Naive B cell (primary cell): ENCODE measurements at regions not wholly inside any gene's neighbourhood (a gene's known extent, or its start where the extent isn't known, plus 50 kb on each side); places are given as distances from the start of the nearest gene placed in this dataset.
"Not testable (repeated sequence)": the region's sequence is repeated elsewhere in the genome, so short reads cannot be mapped to it uniquely, and the experiment has no call there.

ENCODE experiments used
- ATAC-seq, 2 donors: fragments of 150-1000 bp; cut with Tn5 transposase; 2 replicates each; pipeline ENCODE4 v1.10.0; 2021; ENCODE audit warnings: low read depth in 2 of 2, mild to moderate bottlenecking in 2 of 2, moderate library complexity in 2 of 2
- DNase-seq: peaks from one replicate; pipeline ENCODE4 v3.0.0; 2022
- H3K27ac Mint-ChIP-seq, 6 donors: one replicate each; pipeline ENCODE4 v1.8.0; 2020 to 2022; ENCODE audit warnings: mild to moderate bottlenecking in 6 of 6, mixed read lengths in 6 of 6, moderate library complexity in 5 of 6, inconsistent platforms in 2 of 6
- H3K27me3 Mint-ChIP-seq, 3 donors: one replicate each; pipeline ENCODE4 v1.8.0; 2021 to 2022; ENCODE audit warnings: mixed read lengths in 3 of 3, mild to moderate bottlenecking in 1 of 3
- H3K36me3 Mint-ChIP-seq, 2 donors: one replicate each; pipeline ENCODE4 v1.8.0; 2020 to 2022; ENCODE audit warnings: mixed read lengths in 2 of 2, inconsistent platforms in 1 of 2, mild to moderate bottlenecking in 1 of 2
- H3K4me1 Mint-ChIP-seq, 3 donors: one replicate each; pipeline ENCODE4 v1.8.0; 2020 to 2022; ENCODE audit warnings: mixed read lengths in 3 of 3, inconsistent platforms in 1 of 3, mild to moderate bottlenecking in 1 of 3, moderate library complexity in 1 of 3
- H3K4me3 Mint-ChIP-seq, 8 donors: one replicate each; pipeline ENCODE4 v1.8.0; 2020 to 2022; ENCODE audit warnings: mild to moderate bottlenecking in 8 of 8, mixed read lengths in 8 of 8, moderate library complexity in 8 of 8, inconsistent platforms in 2 of 8
- H3K9me3 Mint-ChIP-seq, 7 donors: one replicate each; pipeline ENCODE4 v1.8.0; 2020 to 2022; ENCODE audit warnings: mixed read lengths in 7 of 7, mild to moderate bottlenecking in 5 of 7, inconsistent platforms in 2 of 7, moderate library complexity in 1 of 7

- not testable (repeated sequence) for DNase-seq, H3K36me3 Mint-ChIP-seq, H3K27me3 Mint-ChIP-seq, H3K4me1 Mint-ChIP-seq, H3K27ac Mint-ChIP-seq, ATAC-seq, H3K4me3 Mint-ChIP-seq
- peaks cover 4 to 46% (median 15%) of the 10 kb centered on the region in 7 donors for H3K9me3 Mint-ChIP-seq
Measured at GRCh38 chr6:121798126-121798525, 362.7 kb downstream of the GJA1 start.

DNA sequence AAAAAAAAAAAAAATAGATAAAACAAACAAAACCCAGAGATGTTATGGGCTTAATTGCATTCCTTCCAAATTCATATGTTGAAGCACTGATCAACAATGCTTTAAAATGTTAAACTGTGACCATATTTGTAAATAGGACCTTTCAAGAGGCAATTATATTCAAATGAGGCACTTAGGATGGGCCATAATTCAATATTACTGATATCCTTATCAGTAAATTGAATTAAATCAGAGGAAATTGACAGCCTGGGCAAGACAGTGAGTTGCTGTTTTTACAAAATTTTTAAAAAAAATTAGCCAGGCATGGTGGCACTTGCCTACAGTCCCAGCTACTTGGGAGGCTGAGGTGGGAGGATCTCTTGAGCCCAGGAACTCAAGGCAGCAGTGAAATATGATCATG is 364.1 kb downstream of the GJA1 start:
- Mint-ChIP-seq H3K9me3 (peaks cover 4 to 41% (median 17%) of the 10 kb centered on the region in 7 donors), H3K4me1 (no peaks in the 10 kb centered on the region), H3K27me3 (no peaks in the 10 kb centered on the region), H3K4me3 (no peak overlapping the region), H3K36me3 (no peaks in the 10 kb centered on the region), H3K27ac (no peak overlapping the region)
- no peak for ATAC-seq
- no peak for DNase-seq

DNA sequence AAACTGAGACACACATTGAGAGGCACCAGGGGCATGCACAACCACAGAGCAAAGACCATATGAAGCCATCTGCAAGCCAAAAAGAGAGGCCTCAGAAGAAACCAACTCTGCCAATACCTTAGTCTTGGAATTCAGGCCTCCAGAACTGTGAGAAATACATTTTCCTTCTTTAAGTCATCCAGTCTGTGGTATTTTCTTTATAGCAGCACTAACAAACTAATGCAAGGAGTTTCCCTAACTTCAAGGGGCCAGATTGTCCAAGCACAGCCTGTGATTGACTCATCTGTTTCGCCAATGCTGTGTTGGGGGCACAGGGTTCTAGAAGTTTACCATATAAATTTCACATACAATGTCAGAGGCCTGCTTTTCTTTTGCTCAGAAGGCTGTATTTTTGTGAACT is 364.6 kb downstream of the GJA1 start:
- no peak for ATAC-seq
- Mint-ChIP-seq H3K36me3 (no peaks in the 10 kb centered on the region), H3K4me1 (no peaks in the 10 kb centered on the region)

DNA sequence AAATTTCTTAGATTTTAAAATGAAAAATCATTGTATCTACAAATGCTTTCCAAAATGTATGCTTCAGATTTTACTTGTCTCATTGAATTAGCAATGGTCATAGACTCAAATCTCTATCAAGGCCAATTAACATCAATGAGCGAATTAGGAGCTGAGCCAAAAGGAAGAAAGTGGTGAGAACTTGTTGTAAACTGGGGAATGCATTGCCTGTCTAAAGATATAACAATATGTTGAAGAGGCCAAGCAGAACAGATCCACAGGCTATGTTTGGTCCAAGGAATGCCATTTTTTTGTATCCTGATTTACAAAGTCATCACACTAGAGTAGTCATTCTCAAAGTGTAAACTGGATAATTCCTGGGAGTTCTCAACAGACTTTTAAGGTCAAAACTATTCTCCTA is 370.7 kb downstream of the GJA1 start:
- H3K27ac Mint-ChIP-seq: no peak overlapping the region
- H3K9me3 Mint-ChIP-seq: peaks cover 0 to 14% (median 5%) of the 10 kb centered on the region in 7 donors
- no peaks in the 10 kb centered on the region for H3K27me3 Mint-ChIP-seq
- H3K4me3 Mint-ChIP-seq: no peak overlapping the region
- ATAC-seq (no peak), DNase-seq (no peak)
- H3K4me1 Mint-ChIP-seq: no peaks in the 10 kb centered on the region
- H3K36me3 Mint-ChIP-seq: no peaks in the 10 kb centered on the region

More for the DNA sequence above, 364.6 kb downstream of the GJA1 start:
- H3K27ac Mint-ChIP-seq: no peak overlapping the region
- no peak overlapping the region for H3K4me3 Mint-ChIP-seq
- no peak for DNase-seq
- no peaks in the 10 kb centered on the region for H3K27me3 Mint-ChIP-seq
- peaks cover 4 to 41% (median 17%) of the 10 kb centered on the region in 7 donors for H3K9me3 Mint-ChIP-seq

DNA sequence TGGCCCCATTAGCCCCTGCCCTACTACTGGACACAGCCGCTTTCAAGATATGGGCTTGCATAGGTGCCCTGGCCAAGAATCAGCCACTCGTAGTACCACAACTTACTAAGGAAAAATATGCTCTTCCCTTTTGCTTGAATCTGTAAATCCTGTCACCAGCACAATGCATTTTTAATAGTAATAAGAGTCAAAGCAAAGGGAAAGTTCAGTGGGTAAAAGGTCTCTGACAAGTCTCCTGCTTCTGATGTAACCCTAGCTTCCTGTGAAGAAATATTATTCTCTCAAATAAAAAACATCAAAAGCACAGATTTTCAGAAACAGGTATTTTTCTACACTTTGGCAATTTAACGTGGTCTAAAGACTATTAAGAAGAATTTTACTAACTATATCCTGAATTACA is 373.8 kb downstream of the GJA1 start:
- Mint-ChIP-seq H3K9me3 (no peaks in the 10 kb centered on the region), H3K27me3 (no peaks in the 10 kb centered on the region), H3K36me3 (no peaks in the 10 kb centered on the region), H3K4me3 (no peak overlapping the region), H3K4me1 (no peaks in the 10 kb centered on the region), H3K27ac (no peak overlapping the region)
- no peak for DNase-seq
- ATAC-seq: no peak

DNA sequence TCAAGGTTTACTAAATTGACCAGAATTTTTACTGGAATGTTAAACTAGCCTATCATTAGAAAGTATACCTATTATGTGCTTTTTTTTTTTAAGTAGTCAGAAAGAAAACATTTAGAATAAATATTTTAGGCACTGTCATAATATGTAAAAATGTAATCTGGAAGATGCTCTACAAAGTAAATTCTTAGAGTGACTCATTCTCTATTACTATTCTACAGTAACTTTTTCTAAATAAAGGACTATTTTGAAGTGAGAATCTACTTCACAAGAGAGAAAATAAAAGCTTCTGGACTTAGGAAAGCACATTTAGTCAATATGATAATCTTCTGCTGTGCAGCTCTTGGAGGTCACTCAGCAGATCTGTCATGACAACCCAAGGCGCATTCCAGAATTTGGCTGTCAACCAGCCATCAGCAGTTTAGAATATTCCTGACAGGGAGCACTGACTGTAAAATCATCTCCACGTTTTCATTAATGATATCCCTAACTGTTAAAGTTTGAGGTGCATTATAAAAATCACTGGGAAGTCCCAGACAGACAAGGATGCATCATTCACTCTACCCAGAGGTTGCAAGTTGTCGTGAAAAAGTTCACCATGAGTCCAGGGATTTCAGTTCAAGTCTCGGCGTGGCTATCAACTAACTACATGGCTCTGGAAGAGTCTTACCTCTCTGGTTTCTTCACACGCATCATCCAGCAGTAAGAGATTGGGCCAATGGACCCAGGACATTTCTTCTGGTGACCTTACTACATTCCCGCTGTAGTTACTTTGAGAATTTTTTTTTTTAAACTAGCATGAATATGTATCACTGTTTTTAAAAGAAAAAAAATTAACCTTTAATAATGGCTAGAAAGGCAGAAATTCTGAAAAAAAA is 374.9 kb downstream of the GJA1 start:
- H3K4me3 Mint-ChIP-seq: no peak overlapping the region
- no peaks in the 10 kb centered on the region for H3K4me1 Mint-ChIP-seq
- no peak overlapping the region for H3K27ac Mint-ChIP-seq
- H3K36me3 Mint-ChIP-seq: no peaks in the 10 kb centered on the region
- no peak for ATAC-seq
- H3K27me3 Mint-ChIP-seq: no peaks in the 10 kb centered on the region
- DNase-seq: no peak
- H3K9me3 Mint-ChIP-seq: no peaks in the 10 kb centered on the region

- Mint-ChIP-seq H3K9me3 (no peaks in the 10 kb centered on the region), H3K36me3 (no peaks in the 10 kb centered on the region), H3K4me3 (no peak overlapping the region), H3K4me1 (no peaks in the 10 kb centered on the region), H3K27me3 (no peaks in the 10 kb centered on the region), H3K27ac (no peak overlapping the region)
- DNase-seq: no peak
- no peak for ATAC-seq
Measured at GRCh38 chr6:121811106-121811505, 375.7 kb downstream of the GJA1 start.

DNA sequence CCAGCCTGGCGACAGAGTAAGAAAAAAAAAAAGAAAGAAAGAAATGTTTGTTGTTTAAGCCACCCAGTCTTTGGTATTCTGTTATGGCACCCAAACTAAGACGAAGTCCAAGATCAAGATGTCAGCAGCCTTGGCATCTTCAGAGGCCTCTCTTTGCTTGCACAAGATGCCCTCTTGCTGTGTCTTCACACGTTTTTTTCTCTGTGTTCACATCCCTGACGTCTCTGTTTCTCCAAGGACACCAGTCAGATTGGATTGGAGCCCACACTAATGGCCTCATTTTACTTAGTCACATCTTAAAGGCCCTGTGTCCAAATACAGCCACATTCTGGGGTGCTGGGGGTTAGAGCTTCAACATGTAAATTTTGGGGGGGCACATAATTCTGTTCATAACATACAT is 380.9 kb downstream of the GJA1 start:
- no peaks in the 10 kb centered on the region for H3K36me3 Mint-ChIP-seq
- ATAC-seq: no peak
- DNase-seq: no peak
- H3K27me3 Mint-ChIP-seq: no peaks in the 10 kb centered on the region
- H3K4me3 Mint-ChIP-seq: no peak overlapping the region
- H3K27ac Mint-ChIP-seq: no peak overlapping the region
- peaks cover 0 to 11% (median 5%) of the 10 kb centered on the region in 7 donors for H3K9me3 Mint-ChIP-seq
- H3K4me1 Mint-ChIP-seq: no peaks in the 10 kb centered on the region

DNA sequence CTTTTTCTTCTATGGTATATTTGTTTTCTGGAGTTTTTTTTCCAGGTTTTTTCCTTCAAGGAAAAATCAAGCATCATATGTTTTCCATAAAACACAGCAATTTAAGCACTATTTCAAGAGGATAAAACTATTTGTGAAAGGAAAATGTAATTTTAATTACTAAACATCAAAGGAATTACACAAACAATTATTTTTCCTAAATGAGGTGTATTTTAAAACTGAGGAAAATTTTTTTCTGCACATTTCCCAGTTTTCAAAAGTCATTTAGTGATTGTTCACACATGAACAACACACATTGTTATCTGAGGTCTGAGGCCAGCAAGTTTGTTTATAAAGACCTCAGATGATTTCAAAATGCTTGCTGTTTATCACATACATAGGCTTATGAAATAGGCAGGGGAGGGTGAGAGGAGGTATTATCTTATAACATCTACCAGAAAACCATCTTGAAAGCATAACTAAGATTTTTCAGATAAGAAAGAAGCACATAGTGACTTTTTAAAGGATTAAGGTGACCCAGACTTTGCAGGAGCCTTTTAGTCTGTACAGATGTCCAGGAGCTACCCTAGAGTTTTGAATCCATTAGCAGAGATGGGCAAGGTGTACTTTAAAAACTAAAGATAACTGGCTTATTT is 381.6 kb downstream of the GJA1 start:
- no peak for DNase-seq
- Mint-ChIP-seq H3K27ac (no peak overlapping the region), H3K36me3 (no peaks in the 10 kb centered on the region), H3K4me3 (no peak overlapping the region), H3K27me3 (no peaks in the 10 kb centered on the region), H3K9me3 (peaks cover 0 to 11% (median 8%) of the 10 kb centered on the region in 7 donors), H3K4me1 (no peaks in the 10 kb centered on the region)
- ATAC-seq: no peak

DNA sequence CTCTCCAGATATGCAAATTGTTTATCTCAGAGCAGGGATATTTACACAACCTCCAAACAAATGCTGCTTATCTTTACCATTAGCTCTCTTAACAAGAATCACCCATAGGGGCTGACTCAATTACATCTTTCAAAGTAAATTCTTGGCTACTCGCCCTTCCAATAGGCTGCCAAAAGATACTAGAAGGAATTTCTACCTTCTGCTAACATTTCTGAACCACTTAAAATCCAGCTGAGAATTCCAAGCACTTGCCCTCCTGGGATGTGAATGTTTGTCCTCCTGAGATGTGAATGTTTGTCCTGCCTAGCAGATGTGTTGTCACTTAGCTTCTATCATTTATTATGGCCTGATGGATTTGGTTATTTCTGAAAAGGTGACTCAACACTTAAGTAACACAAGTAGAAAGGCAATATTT is 388.0 kb downstream of the GJA1 start:
- DNase-seq (no peak), ATAC-seq (no peak)
- Mint-ChIP-seq H3K27me3 (no peaks in the 10 kb centered on the region), H3K4me1 (no peaks in the 10 kb centered on the region), H3K9me3 (peaks cover 0 to 13% (median 8%) of the 10 kb centered on the region in 7 donors), H3K4me3 (no peak overlapping the region), H3K27ac (no peak overlapping the region), H3K36me3 (no peaks in the 10 kb centered on the region)

DNA sequence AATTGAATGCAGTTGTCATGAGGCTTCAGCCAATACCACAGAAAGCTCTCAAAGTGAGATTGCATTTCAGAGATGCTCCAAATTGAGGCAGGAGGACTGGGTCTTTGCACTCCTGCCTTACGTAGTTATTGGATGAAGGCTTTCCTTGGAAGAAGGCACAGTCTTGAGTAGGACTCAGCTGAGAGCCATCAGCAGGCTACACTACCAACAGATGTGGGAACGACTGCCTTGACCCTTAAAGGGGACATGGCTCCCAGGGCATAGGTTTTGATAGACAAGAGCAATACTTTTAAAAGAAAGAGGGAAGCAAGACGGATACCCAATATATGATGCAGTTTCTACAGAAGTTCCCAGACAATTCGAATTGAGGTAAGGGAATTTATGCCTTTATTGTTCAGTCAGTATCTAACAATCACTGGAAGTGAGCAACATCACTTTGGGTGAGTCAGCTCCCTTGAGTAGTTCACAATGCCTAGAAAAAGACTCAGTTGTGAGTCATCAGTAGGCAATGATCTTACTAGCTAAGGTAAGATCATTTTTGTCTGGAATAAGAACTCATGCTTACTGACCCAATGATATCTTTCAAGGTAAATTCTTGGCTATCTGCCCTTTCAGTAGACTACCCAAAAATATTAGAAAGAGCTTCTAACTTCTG is 390.8 kb downstream of the GJA1 start:
- ATAC-seq: no peak
- H3K27me3 Mint-ChIP-seq: no peaks in the 10 kb centered on the region
- no peaks in the 10 kb centered on the region for H3K36me3 Mint-ChIP-seq
- no peak overlapping the region for H3K27ac Mint-ChIP-seq
- H3K9me3 Mint-ChIP-seq: peaks cover 0 to 5% (median 0%) of the 10 kb centered on the region in 7 donors
- H3K4me3 Mint-ChIP-seq: no peak overlapping the region
- H3K4me1 Mint-ChIP-seq: no peaks in the 10 kb centered on the region
- no peak for DNase-seq

DNA sequence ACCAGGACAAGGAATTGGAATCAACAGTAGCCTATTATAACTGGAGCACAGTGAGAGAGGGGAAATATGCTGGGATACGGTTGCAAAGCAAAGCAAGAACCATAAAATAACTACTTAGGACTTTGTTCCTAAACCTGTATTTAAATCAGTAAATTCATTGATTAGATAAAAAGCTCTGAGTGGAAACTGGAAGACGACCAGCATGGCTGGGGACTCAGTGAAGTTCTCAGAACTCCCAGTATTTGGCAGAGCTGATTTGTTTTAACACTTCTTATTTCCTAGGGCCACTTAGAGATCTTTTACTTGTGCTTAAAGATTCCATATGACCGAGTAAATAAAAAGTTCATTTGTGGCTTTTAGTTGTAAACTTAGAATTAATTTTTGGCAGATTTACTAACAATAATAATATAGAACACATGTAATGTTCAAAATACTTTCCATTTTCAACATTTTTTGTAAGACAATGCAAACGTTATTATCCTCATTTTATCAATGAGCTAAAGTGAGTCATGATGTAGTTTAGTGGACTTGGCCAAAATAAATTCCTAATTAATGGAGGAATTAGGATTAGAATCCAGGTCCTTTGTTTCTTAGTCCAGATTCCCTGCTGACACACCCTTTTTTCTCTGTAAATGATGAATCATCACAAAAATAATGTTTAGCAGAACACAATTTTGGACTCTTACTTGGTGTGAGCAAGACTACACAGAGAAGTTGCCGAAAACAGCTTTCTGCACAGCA is 392.9 kb downstream of the GJA1 start:
- no peaks in the 10 kb centered on the region for H3K4me1 Mint-ChIP-seq
- H3K9me3 Mint-ChIP-seq: peaks cover 0 to 5% (median 0%) of the 10 kb centered on the region in 7 donors
- DNase-seq (no peak), ATAC-seq (no peak)
- H3K27me3 Mint-ChIP-seq: no peaks in the 10 kb centered on the region
- H3K4me3 Mint-ChIP-seq: no peak overlapping the region
- H3K27ac Mint-ChIP-seq: no peak overlapping the region
- no peaks in the 10 kb centered on the region for H3K36me3 Mint-ChIP-seq

GRCh38 chr6:121830736-121831135 is 395.3 kb downstream of the GJA1 start:
- H3K36me3 Mint-ChIP-seq: no peaks in the 10 kb centered on the region
- H3K4me3 Mint-ChIP-seq: no peak overlapping the region
- no peak for DNase-seq
- ATAC-seq: no peak
- peaks cover 0 to 11% (median 0%) of the 10 kb centered on the region in 7 donors for H3K9me3 Mint-ChIP-seq
- no peaks in the 10 kb centered on the region for H3K4me1 Mint-ChIP-seq
- no peaks in the 10 kb centered on the region for H3K27me3 Mint-ChIP-seq
- no peak overlapping the region for H3K27ac Mint-ChIP-seq
